Upper lobe of right lung (tissue), 1 donor: ENCODE measurements at regions not wholly inside any gene's neighbourhood (a gene's known extent, or its start where the extent isn't known, plus 50 kb on each side); places are given as distances from the start of the nearest gene placed in this dataset.
A peak's percentile ranks its signal among the peaks of the same experiment; 100 is the strongest.
"Not testable (repeated sequence)": the region's sequence is repeated elsewhere in the genome, so short reads cannot be mapped to it uniquely, and the experiment has no call there.

ENCODE experiments used
- ATAC-seq: fragments of 200-7000 bp; cut with Tn5 transposase; one replicate; pipeline ENCODE4 v1.9.1; 2020; ENCODE audit warnings: mild to moderate bottlenecking, moderate library complexity
- DNase-seq: peaks from one replicate; pipeline ENCODE4 v3.0.0-alpha.2; 2020
- H3K27ac ChIP-seq: fragments of 200-600 bp; one replicate; pipeline ENCODE4 v1.8.0; 2022
- H3K27me3 ChIP-seq: fragments of 200-600 bp; one replicate; pipeline ENCODE4 v1.8.0; 2022; ENCODE audit warnings: mild to moderate bottlenecking
- H3K36me3 ChIP-seq: fragments of 200-600 bp; one replicate; pipeline ENCODE4 v1.8.0; 2022
- H3K4me1 ChIP-seq: fragments of 200-600 bp; one replicate; pipeline ENCODE4 v1.8.0; 2022
- H3K4me3 ChIP-seq: fragments of 200-600 bp; one replicate; pipeline ENCODE4 v1.8.0; 2022; ENCODE audit warnings: mild to moderate bottlenecking
- H3K9me3 ChIP-seq: fragments of 200-600 bp; one replicate; pipeline ENCODE4 v1.8.0; 2022
- intact Hi-C: fragments of 100-400 bp; cut with DNase I; formaldehyde crosslinking; loops from one replicate; pipeline ENCODE4 v1.11.0; 2022
- TF ChIP-seq, protein P1 (sequence below): fragments of 200-600 bp; IDR thresholded peaks from one replicate; pipeline ENCODE4 v1.8.0; 2022; ENCODE audit warnings: antibody characterized with exemption
- donor health status: DM: no; HTN: yes; CAD: no; lungs with severe emphysema.

DNA sequence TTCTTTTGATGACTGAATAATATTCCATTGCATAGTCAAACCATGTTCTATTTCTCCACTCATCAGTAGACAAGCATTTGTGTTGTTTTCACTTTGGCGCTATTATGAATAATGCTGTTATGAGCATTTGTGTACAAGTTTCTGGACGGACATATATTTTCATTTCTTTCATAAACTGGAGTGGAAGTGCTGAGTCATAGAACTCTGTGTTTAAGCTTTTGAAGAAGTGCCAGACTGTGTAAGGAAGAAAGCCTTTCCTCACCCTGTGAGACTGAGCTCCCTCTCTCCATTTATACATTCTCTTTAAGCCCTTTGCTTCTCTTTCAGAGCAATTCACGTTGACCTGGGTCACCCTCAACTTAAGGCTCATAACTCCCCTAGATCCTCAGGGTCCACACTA, 169.5 kb downstream of the OTOP1 start:
- H3K27me3 ChIP-seq, DNase-seq, H3K36me3 ChIP-seq, H3K4me3 ChIP-seq, intact Hi-C loops, H3K27ac ChIP-seq, ATAC-seq, H3K9me3 ChIP-seq, H3K4me1 ChIP-seq: not testable (repeated sequence)

DNA sequence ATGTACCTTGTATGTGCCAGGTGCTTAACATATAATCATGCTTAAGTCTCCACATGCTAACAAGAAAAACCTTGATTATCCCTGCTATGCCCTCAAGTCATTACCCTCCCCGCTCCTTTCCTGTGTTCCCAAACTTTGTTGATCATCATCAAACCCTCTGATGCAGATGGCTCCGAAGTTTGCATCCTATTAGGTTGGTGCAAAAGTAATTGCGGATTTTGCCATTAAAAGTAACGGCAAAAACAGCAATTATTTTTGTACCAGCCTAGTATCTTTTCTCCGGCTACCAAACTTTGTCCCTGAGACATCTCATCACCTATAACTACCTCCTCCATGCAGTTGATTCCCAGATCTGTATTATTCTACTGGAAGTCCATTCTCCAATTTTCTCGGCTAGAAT, 142.6 kb downstream of the OTOP1 start:
- H3K4me3 ChIP-seq, H3K4me1 ChIP-seq, H3K27ac ChIP-seq, H3K9me3 ChIP-seq, H3K36me3 ChIP-seq, intact Hi-C loops, DNase-seq, H3K27me3 ChIP-seq, ATAC-seq: not testable (repeated sequence)

DNA sequence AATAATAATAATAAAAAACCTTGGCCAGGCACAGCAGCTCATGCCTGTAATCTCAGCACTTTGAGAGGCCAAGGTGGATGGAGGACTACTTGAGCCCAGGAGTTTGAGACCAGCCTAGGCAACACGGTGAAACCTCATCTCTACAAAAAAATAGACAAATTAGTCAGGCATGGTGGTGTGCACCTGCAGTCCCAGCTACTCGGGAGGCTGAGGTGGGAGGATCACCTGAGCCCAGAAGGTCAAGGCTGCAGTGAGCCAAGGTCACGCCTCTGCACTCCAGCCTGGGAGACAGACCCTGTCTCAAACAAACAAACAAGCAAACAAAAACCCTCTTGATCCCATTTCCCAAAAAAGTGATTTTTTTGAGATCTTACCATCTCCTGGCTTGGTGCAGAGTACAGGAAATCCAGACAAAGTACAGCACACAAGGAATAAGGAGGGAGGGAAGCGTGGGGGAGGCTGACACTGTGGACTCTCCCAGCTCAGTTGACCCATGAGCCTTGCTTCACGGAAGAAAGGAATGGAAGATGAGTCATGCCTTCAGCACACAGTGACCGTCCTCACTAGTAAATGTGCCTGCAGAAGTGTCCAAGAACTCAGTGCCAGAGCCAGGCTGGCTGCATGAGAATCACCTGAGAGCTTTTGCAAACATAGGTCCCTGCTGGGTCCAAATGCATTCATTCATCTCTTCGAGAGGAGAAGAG, 136.9 kb downstream of the OTOP1 start:
- DNase-seq, ATAC-seq, H3K9me3 ChIP-seq, H3K36me3 ChIP-seq, H3K27me3 ChIP-seq, intact Hi-C loops, H3K4me1 ChIP-seq, H3K4me3 ChIP-seq, H3K27ac ChIP-seq: not testable (repeated sequence)

DNA sequence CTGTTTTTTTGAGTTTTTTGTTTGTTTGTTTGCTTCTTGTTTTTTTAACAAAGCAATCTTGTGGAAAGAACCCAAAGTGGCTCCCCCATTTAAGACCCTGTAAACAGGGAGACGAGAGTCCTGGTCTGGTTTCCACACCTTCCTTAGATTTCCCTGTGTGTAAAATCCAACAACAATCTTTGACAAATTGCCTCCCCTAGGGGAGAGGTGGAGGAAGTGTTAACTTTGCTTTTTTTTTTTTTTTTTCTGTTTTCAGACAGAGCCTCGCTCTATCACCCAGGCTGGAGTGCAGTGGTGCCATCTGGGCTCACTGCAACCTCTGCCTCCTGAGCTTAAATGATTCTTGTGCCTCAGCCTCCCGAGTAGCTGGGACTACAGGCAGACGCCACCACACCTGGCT, 136.0 kb downstream of the OTOP1 start:
- H3K9me3 ChIP-seq, ATAC-seq, H3K4me3 ChIP-seq, H3K27me3 ChIP-seq, H3K36me3 ChIP-seq, H3K27ac ChIP-seq, DNase-seq, H3K4me1 ChIP-seq, intact Hi-C loops: not testable (repeated sequence)

DNA sequence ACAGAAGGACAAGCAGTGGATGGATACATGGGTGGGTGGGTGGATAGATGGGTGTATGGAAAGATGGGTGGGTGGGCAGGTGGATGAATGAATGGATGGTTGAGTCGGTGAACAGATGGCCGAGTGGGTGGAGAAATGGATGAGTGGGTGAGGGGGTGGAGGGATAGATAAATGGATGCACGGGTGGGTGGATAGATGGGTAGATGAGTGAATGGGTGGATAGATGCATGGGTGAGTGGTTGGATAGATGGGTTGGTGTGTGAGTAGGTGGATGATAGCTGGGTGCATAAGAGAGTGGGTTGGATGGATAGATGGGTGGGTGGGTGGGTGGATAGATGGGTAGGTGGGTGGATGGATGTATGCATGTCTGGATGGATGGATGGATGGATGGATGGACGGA, 134.6 kb downstream of the OTOP1 start:
- H3K9me3 ChIP-seq, H3K4me3 ChIP-seq, H3K27ac ChIP-seq, H3K36me3 ChIP-seq, intact Hi-C loops, H3K27me3 ChIP-seq, ATAC-seq, DNase-seq, H3K4me1 ChIP-seq: not testable (repeated sequence)

DNA sequence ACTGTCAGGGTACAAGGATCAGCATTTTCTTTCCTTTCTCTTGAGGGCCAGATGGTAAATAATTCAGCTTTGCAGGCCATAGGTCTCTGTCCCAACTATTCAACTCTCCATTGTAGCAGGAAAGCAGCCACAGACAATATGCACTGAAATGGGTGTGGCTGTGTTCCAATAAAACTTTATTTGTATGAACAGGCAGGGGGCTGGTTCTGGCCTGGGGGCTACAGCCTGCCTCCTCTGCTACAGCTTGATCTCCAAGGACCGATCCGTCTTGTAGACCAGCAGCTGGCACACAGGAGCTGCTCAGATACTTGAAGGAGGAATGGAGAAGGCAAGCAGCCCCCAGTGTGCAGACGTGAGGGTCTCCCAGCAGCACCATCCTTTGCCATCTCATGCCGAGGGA, 127.1 kb downstream of the OTOP1 start:
- H3K27ac ChIP-seq, H3K36me3 ChIP-seq, intact Hi-C loops, H3K27me3 ChIP-seq, DNase-seq, H3K4me3 ChIP-seq, H3K9me3 ChIP-seq, H3K4me1 ChIP-seq, ATAC-seq: not testable (repeated sequence)

DNA sequence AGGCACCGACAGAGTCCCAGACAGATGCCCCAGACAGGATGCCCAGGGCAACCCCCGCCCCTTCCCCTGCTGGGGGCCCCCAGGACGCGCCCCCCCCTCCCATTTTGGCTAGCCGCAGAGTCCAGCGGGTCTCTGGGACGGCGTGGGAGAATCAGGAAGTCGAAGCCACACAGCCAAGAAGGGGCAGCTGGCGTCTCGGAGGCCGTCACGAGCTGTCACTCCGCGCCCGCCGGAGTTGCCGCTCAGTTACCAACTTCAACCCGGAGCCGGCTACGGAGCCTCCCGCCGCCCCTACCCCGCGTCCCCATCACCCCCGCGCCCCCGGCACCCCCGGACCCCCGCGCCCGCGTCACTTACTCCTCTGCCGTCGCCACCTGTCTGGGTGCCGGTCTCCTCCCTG, 119.8 kb downstream of the OTOP1 start:
- H3K27ac ChIP-seq, H3K9me3 ChIP-seq, H3K4me1 ChIP-seq, H3K36me3 ChIP-seq, DNase-seq, ATAC-seq, intact Hi-C loops: not testable (repeated sequence)
- peak overlapping the region; percentile 49 for H3K4me3 ChIP-seq
- H3K27me3 ChIP-seq, result peaks cover 13% of the 10 kb centered on the region

DNA sequence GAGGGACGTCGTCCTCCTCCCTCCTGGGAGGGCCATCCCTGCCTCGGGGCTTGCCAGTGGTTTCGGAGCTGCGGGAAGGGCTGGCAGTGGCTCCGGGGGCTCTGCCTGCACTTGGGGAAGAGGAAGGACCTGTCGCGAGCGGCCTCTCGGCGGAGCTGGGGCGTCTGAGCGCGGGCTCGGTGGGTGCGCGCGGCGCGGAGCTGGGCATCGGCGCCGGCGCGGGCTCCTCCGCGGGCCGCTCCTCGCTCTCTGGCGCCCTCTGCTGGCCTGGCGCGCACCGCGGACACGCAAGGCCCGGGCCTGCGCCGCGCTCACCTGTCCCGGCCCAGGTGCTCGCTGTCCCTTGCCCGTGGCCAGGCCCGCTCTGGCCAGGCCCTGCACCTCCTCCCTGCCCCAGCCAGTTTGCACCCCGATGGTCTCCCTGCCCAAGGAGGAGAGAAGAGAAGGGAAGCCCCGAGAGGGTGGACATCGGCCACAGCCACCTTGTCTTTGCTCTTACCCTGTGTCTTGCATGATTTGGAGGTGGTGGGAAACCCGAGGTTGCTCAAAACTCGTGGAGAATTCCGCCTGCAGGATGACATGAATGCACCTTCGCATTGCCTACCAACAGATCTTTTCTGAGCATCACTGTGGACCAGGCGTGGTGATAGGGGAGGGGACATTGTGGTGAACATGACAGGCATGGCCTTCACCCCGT, 119.2 kb downstream of the OTOP1 start:
- H3K4me3 ChIP-seq, result peak overlapping the region; percentile 49
- H3K36me3 ChIP-seq, H3K4me1 ChIP-seq, H3K9me3 ChIP-seq, intact Hi-C loops, H3K27ac ChIP-seq: not testable (repeated sequence)
- peak; percentile 82 for DNase-seq
- peak; percentile 88 for ATAC-seq
- TF ChIP-seq, protein P1, sequence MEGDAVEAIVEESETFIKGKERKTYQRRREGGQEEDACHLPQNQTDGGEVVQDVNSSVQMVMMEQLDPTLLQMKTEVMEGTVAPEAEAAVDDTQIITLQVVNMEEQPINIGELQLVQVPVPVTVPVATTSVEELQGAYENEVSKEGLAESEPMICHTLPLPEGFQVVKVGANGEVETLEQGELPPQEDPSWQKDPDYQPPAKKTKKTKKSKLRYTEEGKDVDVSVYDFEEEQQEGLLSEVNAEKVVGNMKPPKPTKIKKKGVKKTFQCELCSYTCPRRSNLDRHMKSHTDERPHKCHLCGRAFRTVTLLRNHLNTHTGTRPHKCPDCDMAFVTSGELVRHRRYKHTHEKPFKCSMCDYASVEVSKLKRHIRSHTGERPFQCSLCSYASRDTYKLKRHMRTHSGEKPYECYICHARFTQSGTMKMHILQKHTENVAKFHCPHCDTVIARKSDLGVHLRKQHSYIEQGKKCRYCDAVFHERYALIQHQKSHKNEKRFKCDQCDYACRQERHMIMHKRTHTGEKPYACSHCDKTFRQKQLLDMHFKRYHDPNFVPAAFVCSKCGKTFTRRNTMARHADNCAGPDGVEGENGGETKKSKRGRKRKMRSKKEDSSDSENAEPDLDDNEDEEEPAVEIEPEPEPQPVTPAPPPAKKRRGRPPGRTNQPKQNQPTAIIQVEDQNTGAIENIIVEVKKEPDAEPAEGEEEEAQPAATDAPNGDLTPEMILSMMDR, result peak; percentile 69
- peaks cover 13% of the 10 kb centered on the region for H3K27me3 ChIP-seq

DNA sequence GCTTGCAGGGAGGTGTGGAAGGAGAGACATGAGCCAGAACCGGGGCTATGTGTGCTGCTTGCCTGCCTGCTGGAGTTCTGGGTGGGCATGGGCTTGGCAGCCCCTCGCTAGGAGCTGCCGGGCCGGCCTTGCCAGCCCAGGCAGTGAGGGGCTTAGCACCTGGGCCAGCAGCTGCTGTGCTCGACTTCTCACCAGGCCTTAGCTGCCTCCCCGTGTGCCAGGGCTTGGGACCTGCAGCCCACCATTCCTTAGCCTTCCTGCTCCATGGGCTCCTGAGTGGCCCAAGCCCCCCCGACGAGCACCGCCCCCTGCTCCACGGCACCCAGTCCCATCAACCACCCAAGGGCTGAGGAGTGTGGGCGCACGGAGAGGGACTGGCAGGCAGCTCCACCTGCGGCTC, 111.3 kb downstream of the OTOP1 start:
- DNase-seq, ATAC-seq, H3K4me1 ChIP-seq, H3K9me3 ChIP-seq, H3K27me3 ChIP-seq, H3K27ac ChIP-seq, H3K36me3 ChIP-seq, intact Hi-C loops, H3K4me3 ChIP-seq: not testable (repeated sequence)

DNA sequence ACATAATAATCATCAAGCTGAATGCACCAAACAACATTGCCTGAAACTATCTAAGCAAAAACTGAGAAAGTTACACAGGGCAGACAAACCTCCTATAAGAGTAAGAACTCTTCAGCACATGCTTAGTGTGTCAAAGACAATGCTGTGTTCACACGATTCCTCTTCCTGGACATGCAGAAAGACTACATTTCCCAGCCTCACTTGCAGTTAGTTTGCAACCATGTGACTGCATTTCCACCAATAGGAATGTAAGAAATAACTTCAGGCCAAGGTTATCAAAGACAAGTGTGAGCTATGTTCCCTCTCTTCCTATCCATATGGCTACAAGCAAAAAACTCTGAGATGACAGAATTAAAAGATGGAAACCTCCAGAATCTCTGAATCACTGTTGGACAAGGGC, 109.8 kb downstream of the OTOP1 start:
- H3K4me3 ChIP-seq, DNase-seq, H3K27ac ChIP-seq, H3K4me1 ChIP-seq, H3K9me3 ChIP-seq, intact Hi-C loops, H3K27me3 ChIP-seq, ATAC-seq, H3K36me3 ChIP-seq: not testable (repeated sequence)

DNA sequence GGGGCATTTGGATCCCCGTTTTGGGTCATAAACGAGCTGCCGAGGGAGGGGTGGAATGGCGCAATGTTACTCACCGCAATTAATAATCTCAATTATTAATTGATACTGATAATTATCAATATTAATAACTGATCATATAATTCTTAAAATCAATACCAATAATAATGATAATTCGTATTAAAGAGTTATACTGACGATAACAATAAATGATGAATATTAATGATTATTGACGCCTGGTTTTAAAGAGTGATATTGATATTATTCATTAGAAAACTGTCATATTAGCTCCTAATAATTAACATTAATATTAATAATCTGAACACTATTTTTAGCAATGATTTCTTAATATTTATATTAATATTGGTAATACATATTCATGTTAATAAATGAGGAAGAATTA, 92.4 kb downstream of the OTOP1 start:
- DNase-seq, intact Hi-C loops, H3K4me1 ChIP-seq, H3K27ac ChIP-seq, H3K4me3 ChIP-seq, H3K9me3 ChIP-seq, ATAC-seq, H3K27me3 ChIP-seq, H3K36me3 ChIP-seq: not testable (repeated sequence)

DNA sequence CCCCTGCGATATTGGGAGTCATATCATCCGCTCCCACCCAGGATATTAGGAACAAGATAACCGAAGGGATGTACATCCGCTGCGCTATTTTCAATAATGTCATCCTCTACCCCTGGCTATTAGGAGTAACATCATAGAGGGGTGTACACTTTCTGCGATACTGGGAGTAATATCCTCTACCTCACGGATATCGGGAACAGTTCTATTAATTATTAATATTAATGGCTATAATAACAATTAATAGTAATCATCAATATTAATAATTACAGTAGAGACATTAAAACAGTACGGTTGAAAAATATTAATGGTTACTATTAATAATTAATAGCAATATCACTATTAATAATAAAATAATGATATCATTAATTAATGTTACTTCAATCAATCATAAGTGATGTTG, 90.1 kb downstream of the OTOP1 start:
- ATAC-seq, H3K4me3 ChIP-seq, H3K27ac ChIP-seq, H3K4me1 ChIP-seq, H3K27me3 ChIP-seq, H3K36me3 ChIP-seq, intact Hi-C loops, DNase-seq, H3K9me3 ChIP-seq: not testable (repeated sequence)
